H1 (cell line): ENCODE measurements at regions not wholly inside any gene's neighbourhood (a gene's known extent, or its start where the extent isn't known, plus 50 kb on each side); places are given as distances from the start of the nearest gene placed in this dataset.
A peak's percentile ranks its signal among the peaks of the same experiment; 100 is the strongest.

Experiments
- CTCF ChIA-PET: fragments of 300-600 bp; sonication (Branson Sonifier 250); formaldehyde crosslinking; loops from one replicate; lab custom pipeline; 2021; ENCODE audit not compliant: partially characterized antibody; lab: Charles Lee
- POLR2A ChIA-PET: fragments of 300-600 bp; sonication (Branson Sonifier 250); formaldehyde crosslinking; loops from one replicate; lab custom pipeline; 2021; ENCODE audit warnings: inconsistent platforms; ENCODE audit not compliant: partially characterized antibody; lab: Charles Lee
- DNase-seq, 2 experiments: peaks; one replicate each; pipeline versions ENCODE4 v3.0.0 to v3.0.0-alpha.2; 2010 to 2022; ENCODE audit warnings: low spot score in 2 of 2, low read depth in 1 of 2, mixed read lengths in 1 of 2
- FAIRE-seq: peaks from 2 replicates; lab custom pipeline; 2011; peaks lifted over from hg19 to GRCh38; lab: Jason Lieb, UNC
- H2AFZ ChIP-seq: 2 replicates; pipeline ENCODE4 v1.8.1; 2012; ENCODE audit warnings: low read length, inconsistent platforms
- H2AK5ac ChIP-seq: 2 replicates; pipeline ENCODE4 v1.6.1; 2013; ENCODE audit warnings: low read depth, low read length
- H2BK120ac ChIP-seq: replicated peaks from 2 replicates; pipeline ENCODE3; 2013; ENCODE audit warnings: low read depth, low read length, inconsistent platforms
- H2BK12ac ChIP-seq: 2 replicates; pipeline ENCODE4 v1.6.1; 2013; ENCODE audit warnings: low read depth, low read length
- H2BK15ac ChIP-seq: 2 replicates; pipeline ENCODE4 v1.6.1; 2013; ENCODE audit warnings: low read length
- H2BK20ac ChIP-seq: 2 replicates; pipeline ENCODE4 v1.6.1; 2013; ENCODE audit warnings: low read length
- H2BK5ac ChIP-seq: 2 replicates; pipeline ENCODE4 v1.6.1; 2013; ENCODE audit warnings: low read depth, low read length
- H3K14ac ChIP-seq: 2 replicates; pipeline ENCODE4 v1.6.1; 2013; ENCODE audit warnings: inconsistent platforms; ENCODE audit not compliant: insufficient read length
- H3K18ac ChIP-seq: 2 replicates; pipeline ENCODE4 v1.6.1; 2013; ENCODE audit warnings: low read length; ENCODE audit errors: extremely low read depth
- H3K23ac ChIP-seq: 2 replicates; pipeline ENCODE4 v1.6.1; 2013; ENCODE audit warnings: inconsistent platforms; ENCODE audit not compliant: insufficient read length
- H3K23me2 ChIP-seq: 2 replicates; pipeline ENCODE4 v1.6.1; 2013; ENCODE audit warnings: low read depth, low read length
- H3K27ac ChIP-seq: 2 replicates; pipeline ENCODE4 v1.6.1; 2011; ENCODE audit warnings: low read depth, low read length, inconsistent platforms
- H3K27me3 ChIP-seq, 4 experiments: replicated peaks in 1 of 4; 1 replicate in 1 of 4; 2 replicates in 3 of 4; pipeline versions ENCODE4 v1.6.1 to v1.8.1; 2011 to 2013; ENCODE audit warnings: low read length in 3 of 4, mild to moderate bottlenecking in 3 of 4, inconsistent platforms in 2 of 4, mixed read lengths in 2 of 4, moderate library complexity in 1 of 4; ENCODE audit not compliant: control insufficient read depth in 3 of 4, insufficient read depth in 3 of 4; ENCODE audit errors: extremely low read depth in 1 of 4
- H3K36me3 ChIP-seq, 4 experiments: 2 replicates each; pipeline versions ENCODE4 v1.6.1 to v1.8.1; 2011 to 2013; ENCODE audit warnings: mild to moderate bottlenecking in 4 of 4, low read length in 3 of 4, moderate library complexity in 2 of 4, control low read depth in 1 of 4, inconsistent platforms in 1 of 4; ENCODE audit not compliant: insufficient read depth in 4 of 4, control insufficient read depth in 2 of 4
- H3K4ac ChIP-seq: replicated peaks from 2 replicates; pipeline ENCODE3; 2013; ENCODE audit warnings: low read length, low read depth, mixed read lengths, inconsistent platforms; ENCODE audit not compliant: insufficient read length
- H3K4me1 ChIP-seq, 4 experiments: replicated peaks in 1 of 4; 1 replicate in 1 of 4; 2 replicates in 3 of 4; pipeline versions ENCODE4 v1.6.1 to v1.8.1; 2011 to 2013; ENCODE audit warnings: low read length in 3 of 4, inconsistent platforms in 2 of 4, mixed read lengths in 1 of 4; ENCODE audit not compliant: insufficient read depth in 4 of 4, control insufficient read depth in 3 of 4
- H3K4me2 ChIP-seq, 2 experiments: 2 replicates each; pipeline versions ENCODE4 v1.6.1 to v1.8.1; 2011 to 2013; ENCODE audit warnings: low read depth in 2 of 2, low read length in 2 of 2, control low read depth in 1 of 2, inconsistent platforms in 1 of 2, mild to moderate bottlenecking in 1 of 2; ENCODE audit not compliant: insufficient read depth in 1 of 2
- H3K4me3 ChIP-seq, 4 experiments: fragments of 200-600, 300-600 bp in 1 of 4; sonication (generic), shearing (Covaris generic), sonication (Bioruptor Twin) in 1 of 4; 2 replicates each; pipeline versions ENCODE4 v1.5.1 to v1.8.1; 2011 to 2016; ENCODE audit warnings: low read length in 4 of 4, low read depth in 3 of 4, control low read depth in 2 of 4, inconsistent platforms in 2 of 4, mild to moderate bottlenecking in 2 of 4, mixed read lengths in 1 of 4, moderate library complexity in 1 of 4; ENCODE audit not compliant: insufficient read depth in 2 of 4; ENCODE audit errors: extremely low read depth in 1 of 4
- H3K56ac ChIP-seq: replicated peaks from 2 replicates; pipeline ENCODE3; 2013; ENCODE audit warnings: low read depth, mild to moderate bottlenecking, mixed read lengths, low read length, inconsistent platforms; ENCODE audit not compliant: insufficient read length
- H3K79me1 ChIP-seq: 2 replicates; pipeline ENCODE4 v1.6.1; 2013; ENCODE audit warnings: low read depth, low read length, control low read depth
- H3K79me2 ChIP-seq, 2 experiments: 2 replicates each; pipeline versions ENCODE4 v1.6.1 to v1.8.1; 2012 to 2013; ENCODE audit warnings: low read length in 2 of 2, mild to moderate bottlenecking in 2 of 2, inconsistent platforms in 1 of 2; ENCODE audit not compliant: insufficient read depth in 2 of 2, control insufficient read depth in 1 of 2
- H3K9ac ChIP-seq, 4 experiments: replicated peaks in 1 of 4; 1 replicate in 1 of 4; 2 replicates in 3 of 4; pipeline versions ENCODE4 v1.6.1 to v1.8.1; 2011 to 2013; ENCODE audit warnings: low read depth in 3 of 4, low read length in 3 of 4, control low read depth in 2 of 4, mild to moderate bottlenecking in 2 of 4, moderate library complexity in 2 of 4, inconsistent platforms in 1 of 4; ENCODE audit errors: extremely low read depth in 1 of 4
- H3K9me3 ChIP-seq, 2 experiments: 2 replicates each; pipeline versions ENCODE4 v1.6.1 to v1.8.1; 2012 to 2013; ENCODE audit warnings: mild to moderate bottlenecking in 2 of 2, moderate library complexity in 2 of 2, control low read depth in 1 of 2, inconsistent platforms in 1 of 2, low read depth in 1 of 2, low read length in 1 of 2, mixed read lengths in 1 of 2; ENCODE audit not compliant: insufficient read depth in 2 of 2
- H4K20me1 ChIP-seq, 2 experiments: replicated peaks in 1 of 2; 2 replicates each; pipeline versions ENCODE3 to v1.8.1; 2011 to 2013; ENCODE audit warnings: inconsistent platforms in 2 of 2, low read length in 2 of 2, mild to moderate bottlenecking in 1 of 2; ENCODE audit not compliant: insufficient read depth in 2 of 2, control insufficient read depth in 1 of 2
- H4K5ac ChIP-seq: 2 replicates; pipeline ENCODE4 v1.6.1; 2013; ENCODE audit warnings: low read length, low read depth, mixed read lengths, inconsistent platforms; ENCODE audit not compliant: insufficient read length
- H4K8ac ChIP-seq: 2 replicates; pipeline ENCODE4 v1.8.0; 2013; ENCODE audit warnings: mild to moderate bottlenecking, moderate library complexity, low read length, inconsistent platforms; ENCODE audit not compliant: insufficient read depth; ENCODE audit errors: extremely low read depth
- H4K91ac ChIP-seq: replicated peaks from 2 replicates; pipeline ENCODE3; 2013; ENCODE audit warnings: low read length, mixed read lengths, inconsistent platforms; ENCODE audit not compliant: insufficient read length
- ATF2 ChIP-seq: IDR thresholded peaks from 2 replicates; pipeline ENCODE4 v1.6.1; 2012; ENCODE audit warnings: low read length, inconsistent platforms
- BACH1 ChIP-seq: IDR thresholded peaks from 2 replicates; pipeline ENCODE4 v1.6.1; 2012; ENCODE audit warnings: low read length, improper control_type of control experiment
- CTBP2 ChIP-seq: IDR thresholded peaks from 2 replicates; pipeline ENCODE4 v1.7.0; 2011; ENCODE audit warnings: borderline replicate concordance, mild to moderate bottlenecking, moderate library complexity, mixed read lengths, low read length; ENCODE audit not compliant: insufficient read depth, insufficient read length
- KDM5A ChIP-seq: fragments of 200-600 bp; IDR thresholded peaks from 2 replicates; pipeline ENCODE4 v1.7.1; 2012; ENCODE audit warnings: mild to moderate bottlenecking, low read length, inconsistent platforms, mixed read lengths
- NRF1 ChIP-seq: IDR thresholded peaks from 2 replicates; pipeline ENCODE4 v1.6.1; 2011; ENCODE audit warnings: mild to moderate bottlenecking, low read depth, low read length, improper control_type of control experiment
- PHF8 ChIP-seq: fragments of 200-600 bp; sonication (generic); conservative IDR thresholded peaks from 2 replicates; pipeline ENCODE4 v1.7.1; 2012; ENCODE audit warnings: low read depth, mild to moderate bottlenecking, inconsistent platforms, low read length, moderate library complexity
- SP4 ChIP-seq: IDR thresholded peaks from 2 replicates; pipeline ENCODE4 v1.6.1; 2012; ENCODE audit warnings: low read length, inconsistent platforms
- USF2 ChIP-seq: IDR thresholded peaks from 2 replicates; pipeline ENCODE4 v1.6.1; 2011; ENCODE audit warnings: low read length, improper control_type of control experiment
- WGBS, 2 experiments: shearing (Covaris generic) in 1 of 2; methylation state at CpG; one replicate each; pipeline versions ENCODE4 v1.1.6 to v1.1.7; 2013 to 2015; ENCODE audit warnings: low lambda C conversion rate in 2 of 2, mixed read lengths in 2 of 2, inconsistent platforms in 1 of 2, low coverage in 1 of 2, missing lambda C conversion rate in 1 of 2; ENCODE audit not compliant: insufficient replicate concordance in 2 of 2, insufficient coverage in 1 of 2, insufficient read length in 1 of 2; ENCODE audit errors: extremely low coverage in 1 of 2, missing lambda C conversion rate in 1 of 2; 5-methylcytosine and 5-hydroxymethylcytosine counted together

GRCh38 chr3:10761583-10761982 is 54.4 kb upstream of the SLC6A11 start:
- Histone ChIP-seq H2BK20ac (no peak overlapping the region), H3K23me2 (no peaks in the 10 kb centered on the region), H3K27me3 (no peaks in the 10 kb centered on the region; a peak in 2 of 7 replicates), H3K4me3 (no peak overlapping the region), H2BK5ac (no peak overlapping the region), H3K18ac (no peak overlapping the region), H3K4ac (no peak overlapping the region), H3K9me3 (no peaks in the 10 kb centered on the region), H3K79me2 (no peaks in the 10 kb centered on the region), H2BK15ac (no peak overlapping the region), H2BK120ac (no peak overlapping the region), H3K36me3 (no peaks in the 10 kb centered on the region), H2BK12ac (no peak overlapping the region), H3K9ac (no peak overlapping the region), H4K20me1 (no peaks in the 10 kb centered on the region), H3K56ac (no peak overlapping the region), H3K4me1 (peaks cover 0 to 7% (median 3%) of the 10 kb centered on the region in 4 experiments; a peak in 3 of 7 replicates), H2AFZ (no peak overlapping the region), H4K91ac (no peak overlapping the region), H2AK5ac (no peak overlapping the region), H4K5ac (no peak overlapping the region), H3K27ac (no peak overlapping the region), H3K14ac (no peak overlapping the region), H4K8ac (no peak overlapping the region; the same call in 1 of the 2 replicates), H3K79me1 (no peaks in the 10 kb centered on the region), H3K4me2 (0 out of 4 replicates have a peak overlapping the region, but pooled peaks of 1 of the 2 experiments have one; percentile 12)
- WGBS, 2 experiments, result 67% methylated on average over 8 of the region's 8 CpGs; no CpG with 5 or more reads in 1 of the 2 experiments
- CTCF ChIA-PET, result interaction anchor here (0.5 to 14.4 kb wide), 12 partner anchors 8 to 299 kb away, joined by 3 to 193 read pairs (median 4); no protein-coding TSS in a partner anchor
- DNase-seq (no peak), FAIRE-seq (no peak)
- TF ChIP-seq CTBP2 (no peak), PHF8 (no peak), BACH1 (no peak), USF2 (no peak), NRF1 (no peak), SP4 (no peak), KDM5A (no peak), ATF2 (no peak)
- TF ChIP-seq, all 59 proteins: peak for 0
- no peak overlapping the region for H3K23ac ChIP-seq
- POLR2A ChIA-PET, result interaction anchor here (1.4 kb wide), 1 partner anchor 11 kb away, joined by 3 read pairs; no protein-coding TSS in a partner anchor
